ENCODE measurements at regions not wholly inside any gene's neighbourhood (a gene's known extent, or its start where the extent isn't known, plus 50 kb on each side); places are given as distances from the start of the nearest gene placed in this dataset.

DNA sequence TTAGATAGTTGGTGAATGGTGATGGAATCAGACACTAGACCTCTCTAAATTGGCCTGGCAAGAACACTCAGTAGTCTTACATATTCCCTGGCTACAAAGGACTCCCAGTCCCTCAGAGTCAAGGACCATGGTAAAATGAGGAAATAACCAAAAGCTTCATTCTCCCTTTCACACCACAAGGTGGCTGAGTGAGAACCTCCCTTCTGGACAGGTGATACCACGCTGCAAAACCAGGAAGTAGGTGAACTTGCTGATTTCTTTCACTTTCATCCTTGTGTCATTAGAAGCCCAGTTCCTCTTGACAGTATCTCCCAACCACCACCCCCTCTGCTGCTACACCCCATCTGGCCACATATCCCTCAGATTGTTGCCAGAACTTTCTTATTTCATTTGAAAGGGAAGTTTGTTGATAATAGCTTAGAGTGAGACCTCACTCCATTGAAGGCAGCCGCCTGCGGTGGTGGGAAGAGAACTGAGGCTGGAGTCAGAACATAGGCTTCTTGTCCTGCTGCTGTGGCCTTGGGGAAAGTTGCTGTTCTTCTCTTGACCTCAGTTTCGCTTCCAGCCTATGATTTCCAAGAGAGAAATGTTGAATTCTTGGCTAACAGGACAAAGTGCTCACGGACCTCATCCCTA is 290.6 kb upstream of the CCL2 start:
- no peak for TF ChIP-seq POLR2A (IDR thresholded peaks at IDR 0.05)
- TF ChIP-seq, protein P1, sequence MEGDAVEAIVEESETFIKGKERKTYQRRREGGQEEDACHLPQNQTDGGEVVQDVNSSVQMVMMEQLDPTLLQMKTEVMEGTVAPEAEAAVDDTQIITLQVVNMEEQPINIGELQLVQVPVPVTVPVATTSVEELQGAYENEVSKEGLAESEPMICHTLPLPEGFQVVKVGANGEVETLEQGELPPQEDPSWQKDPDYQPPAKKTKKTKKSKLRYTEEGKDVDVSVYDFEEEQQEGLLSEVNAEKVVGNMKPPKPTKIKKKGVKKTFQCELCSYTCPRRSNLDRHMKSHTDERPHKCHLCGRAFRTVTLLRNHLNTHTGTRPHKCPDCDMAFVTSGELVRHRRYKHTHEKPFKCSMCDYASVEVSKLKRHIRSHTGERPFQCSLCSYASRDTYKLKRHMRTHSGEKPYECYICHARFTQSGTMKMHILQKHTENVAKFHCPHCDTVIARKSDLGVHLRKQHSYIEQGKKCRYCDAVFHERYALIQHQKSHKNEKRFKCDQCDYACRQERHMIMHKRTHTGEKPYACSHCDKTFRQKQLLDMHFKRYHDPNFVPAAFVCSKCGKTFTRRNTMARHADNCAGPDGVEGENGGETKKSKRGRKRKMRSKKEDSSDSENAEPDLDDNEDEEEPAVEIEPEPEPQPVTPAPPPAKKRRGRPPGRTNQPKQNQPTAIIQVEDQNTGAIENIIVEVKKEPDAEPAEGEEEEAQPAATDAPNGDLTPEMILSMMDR (IDR thresholded peaks at IDR 0.05): no peak
